ENCODE measurements at regions not wholly inside any gene's neighbourhood (a gene's known extent, or its start where the extent isn't known, plus 50 kb on each side); places are given as distances from the start of the nearest gene placed in this dataset.

- TF ChIP-seq CTCF (IDR thresholded peaks at IDR 0.05; ENCODE audit: low read depth, low read length) (0 out of 2 replicates have a peak, but pooled peaks have one; percentile 4), EZH2phosphoT487 (IDR thresholded peaks at IDR 0.05; ENCODE audit: low read depth) (no peak)
Measured at GRCh38 chr2:133641497-133641896, 73.2 kb upstream of the NCKAP5 start.

Data from OCI-LY3 (cell line).